Panc1 (cell line): ENCODE measurements at regions not wholly inside any gene's neighbourhood (a gene's known extent, or its start where the extent isn't known, plus 50 kb on each side); places are given as distances from the start of the nearest gene placed in this dataset.

Source experiments
- CTCF ChIP-seq: fragments of 450-650 bp; IDR thresholded peaks from 2 replicates; pipeline ENCODE4 v1.5.1; 2017; ENCODE audit warnings: mild to moderate bottlenecking
- TF ChIP-seq, protein P1 (sequence below), 2 experiments: IDR thresholded peaks; 2 replicates each; pipeline ENCODE4 v1.6.1; 2011 to 2012; ENCODE audit warnings: low read depth in 2 of 2, control low read depth in 1 of 2, low read length in 1 of 2, mild to moderate bottlenecking in 1 of 2, moderate library complexity in 1 of 2; ENCODE audit not compliant: insufficient read depth in 1 of 2

GRCh38 chr11:104813532-104813931, 84.7 kb downstream of the CASP12 start:
- no peak for TF ChIP-seq CTCF
- TF ChIP-seq, protein P1, sequence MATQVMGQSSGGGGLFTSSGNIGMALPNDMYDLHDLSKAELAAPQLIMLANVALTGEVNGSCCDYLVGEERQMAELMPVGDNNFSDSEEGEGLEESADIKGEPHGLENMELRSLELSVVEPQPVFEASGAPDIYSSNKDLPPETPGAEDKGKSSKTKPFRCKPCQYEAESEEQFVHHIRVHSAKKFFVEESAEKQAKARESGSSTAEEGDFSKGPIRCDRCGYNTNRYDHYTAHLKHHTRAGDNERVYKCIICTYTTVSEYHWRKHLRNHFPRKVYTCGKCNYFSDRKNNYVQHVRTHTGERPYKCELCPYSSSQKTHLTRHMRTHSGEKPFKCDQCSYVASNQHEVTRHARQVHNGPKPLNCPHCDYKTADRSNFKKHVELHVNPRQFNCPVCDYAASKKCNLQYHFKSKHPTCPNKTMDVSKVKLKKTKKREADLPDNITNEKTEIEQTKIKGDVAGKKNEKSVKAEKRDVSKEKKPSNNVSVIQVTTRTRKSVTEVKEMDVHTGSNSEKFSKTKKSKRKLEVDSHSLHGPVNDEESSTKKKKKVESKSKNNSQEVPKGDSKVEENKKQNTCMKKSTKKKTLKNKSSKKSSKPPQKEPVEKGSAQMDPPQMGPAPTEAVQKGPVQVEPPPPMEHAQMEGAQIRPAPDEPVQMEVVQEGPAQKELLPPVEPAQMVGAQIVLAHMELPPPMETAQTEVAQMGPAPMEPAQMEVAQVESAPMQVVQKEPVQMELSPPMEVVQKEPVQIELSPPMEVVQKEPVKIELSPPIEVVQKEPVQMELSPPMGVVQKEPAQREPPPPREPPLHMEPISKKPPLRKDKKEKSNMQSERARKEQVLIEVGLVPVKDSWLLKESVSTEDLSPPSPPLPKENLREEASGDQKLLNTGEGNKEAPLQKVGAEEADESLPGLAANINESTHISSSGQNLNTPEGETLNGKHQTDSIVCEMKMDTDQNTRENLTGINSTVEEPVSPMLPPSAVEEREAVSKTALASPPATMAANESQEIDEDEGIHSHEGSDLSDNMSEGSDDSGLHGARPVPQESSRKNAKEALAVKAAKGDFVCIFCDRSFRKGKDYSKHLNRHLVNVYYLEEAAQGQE (IDR thresholded peaks at IDR 0.05; ENCODE audit: insufficient read depth in 1 of 2, low read depth in 2 of 2, low read length in 1 of 2), result no peak
